Aorta (tissue), 5 donors: ENCODE measurements at regions not wholly inside any gene's neighbourhood (a gene's known extent, or its start where the extent isn't known, plus 50 kb on each side); places are given as distances from the start of the nearest gene placed in this dataset.
"Not testable (repeated sequence)": the region's sequence is repeated elsewhere in the genome, so short reads cannot be mapped to it uniquely, and the experiment has no call there.

Experiments used
- ATAC-seq: fragments of 200-7000 bp; cut with Tn5 transposase; one replicate; pipeline ENCODE4 v1.9.1; 2022; ENCODE audit warnings: moderate library complexity; ENCODE audit not compliant: low FRiP score
- DNase-seq, 2 donors: peaks; one replicate each; pipeline ENCODE4 v3.0.0-alpha.2; 2020
- H3K27ac ChIP-seq, 2 donors: one replicate each; pipeline ENCODE4 v1.5.1; 2013; ENCODE audit warnings: low read length in 2 of 2, mild to moderate bottlenecking in 2 of 2, moderate library complexity in 2 of 2, control low read depth in 1 of 2, inconsistent platforms in 1 of 2, low read depth in 1 of 2
- H3K27me3 ChIP-seq, 2 donors: one replicate each; pipeline ENCODE4 v1.6.1; 2013; ENCODE audit warnings: control low read depth in 1 of 2, low read length in 1 of 2, mild to moderate bottlenecking in 1 of 2, moderate library complexity in 1 of 2; ENCODE audit not compliant: insufficient read depth in 2 of 2, control insufficient read depth in 1 of 2
- H3K36me3 ChIP-seq, 2 donors: one replicate each; pipeline ENCODE4 v1.6.1; 2013; ENCODE audit warnings: control low read depth in 1 of 2, low read length in 1 of 2, mild to moderate bottlenecking in 1 of 2; ENCODE audit not compliant: insufficient read depth in 2 of 2, control insufficient read depth in 1 of 2
- H3K4me1 ChIP-seq, 2 donors: one replicate each; pipeline ENCODE4 v1.6.1; 2013; ENCODE audit warnings: low read length in 2 of 2, control low read depth in 1 of 2, mild to moderate bottlenecking in 1 of 2, moderate library complexity in 1 of 2; ENCODE audit not compliant: insufficient read depth in 2 of 2, control insufficient read depth in 1 of 2
- H3K4me3 ChIP-seq, 2 donors: one replicate each; pipeline ENCODE4 v1.5.1; 2013; ENCODE audit warnings: low read length in 2 of 2, control low read depth in 1 of 2, mild to moderate bottlenecking in 1 of 2
- H3K9me3 ChIP-seq: one replicate; pipeline ENCODE4 v1.6.1; 2013; ENCODE audit warnings: mild to moderate bottlenecking, low read length; ENCODE audit not compliant: control insufficient read depth
- WGBS, 2 donors: extraction: QIAGEN DNeasy Blood & Tissue Kit; methylation state at CpG; one replicate each; pipeline ENCODE4 v1.1.7; 2013; 5-methylcytosine and 5-hydroxymethylcytosine counted together
- intact Hi-C, 2 donors: fragments of 100-400 bp; cut with DNase I; formaldehyde crosslinking; loops; one replicate each; pipeline versions ENCODE4 v1.14.2 to v1.15.0; 2022
- donor health status: healthy with polysubstance abuse.
- donor health status: Bipolar disorder and iron deficiency.
- donor health status: DM: no; HTN: no; CAD: no.
- donor health status: DM: no; HTN: no; CAD: no.
- donor health status: DM: yes; HTN: yes; CAD: no.

DNA sequence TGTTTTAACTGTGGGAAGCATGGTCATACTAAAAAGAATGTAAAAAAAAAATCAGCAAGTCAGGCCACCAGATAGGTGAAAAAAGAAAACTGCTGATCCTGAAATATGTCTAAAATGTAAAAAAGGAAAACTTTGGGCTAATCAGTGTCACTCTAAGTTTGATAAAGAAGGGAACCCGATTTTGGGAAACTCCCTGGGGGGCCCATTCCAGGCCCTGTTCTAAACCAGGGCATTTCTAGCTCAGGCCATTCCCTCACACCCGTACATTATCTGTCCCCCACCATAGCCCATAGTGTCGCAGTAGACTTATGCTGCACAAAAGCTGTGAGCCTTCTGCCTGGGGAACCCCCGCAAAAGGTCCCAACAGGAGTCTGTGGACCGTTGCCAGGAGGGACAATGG lies 1219.1 kb upstream of the TPTE start:
- H3K4me1 ChIP-seq, H3K9me3 ChIP-seq, H3K4me3 ChIP-seq, intact Hi-C loops, H3K27ac ChIP-seq, ATAC-seq, H3K36me3 ChIP-seq, H3K27me3 ChIP-seq: not testable (repeated sequence)
- WGBS, 2 donors: 59 to 66% methylated on average over 5 of the region's 5 CpGs
- peak; percentile 6 to 17 for DNase-seq
